Muscle of leg (tissue), 3 donors: ENCODE measurements at regions not wholly inside any gene's neighbourhood (a gene's known extent, or its start where the extent isn't known, plus 50 kb on each side); places are given as distances from the start of the nearest gene placed in this dataset.

Experiments used
- DNase-seq: peaks from one replicate; pipeline ENCODE4 v3.0.0; 2013
- H3K27ac ChIP-seq: one replicate; pipeline ENCODE4 v1.5.1; 2013; ENCODE audit warnings: mild to moderate bottlenecking, low read length, control low read depth
- H3K27me3 ChIP-seq: one replicate; pipeline ENCODE4 v1.6.1; 2013; ENCODE audit warnings: low read length; ENCODE audit not compliant: control insufficient read depth, insufficient read depth
- H3K36me3 ChIP-seq: one replicate; pipeline ENCODE4 v1.6.1; 2013; ENCODE audit warnings: low read length; ENCODE audit not compliant: control insufficient read depth, insufficient read depth
- H3K4me1 ChIP-seq: one replicate; pipeline ENCODE4 v1.6.1; 2013; ENCODE audit warnings: low read length; ENCODE audit not compliant: control insufficient read depth, insufficient read depth
- H3K4me3 ChIP-seq: one replicate; pipeline ENCODE4 v1.5.1; 2013; ENCODE audit warnings: low read length, control low read depth
- H3K9me3 ChIP-seq: replicated peaks from 2 replicates; pipeline ENCODE4 v1.6.1; 2013; ENCODE audit warnings: low read depth, low read length; ENCODE audit not compliant: control insufficient read depth
- WGBS: methylation state at CpG from one replicate; pipeline ENCODE4 v1.1.5; 2013; ENCODE audit warnings: missing lambda C conversion rate; ENCODE audit not compliant: insufficient coverage; 5-methylcytosine and 5-hydroxymethylcytosine counted together

GRCh38 chr4:37771771-37772170 lies 54.7 kb upstream of the PGM2 start:
- DNase-seq, result no peak
- H3K4me3 ChIP-seq, result no peak overlapping the region
- H3K27ac ChIP-seq, result no peak overlapping the region
- peaks cover 4% of the 10 kb centered on the region for H3K4me1 ChIP-seq
- no peaks in the 10 kb centered on the region for H3K27me3 ChIP-seq
- no CpG with 5 or more reads among the region's 2 CpGs for WGBS
- no peaks in the 10 kb centered on the region for H3K36me3 ChIP-seq
- H3K9me3 ChIP-seq, result no peaks in the 10 kb centered on the region

- no peak for DNase-seq
- Histone ChIP-seq H3K27me3 (no peaks in the 10 kb centered on the region), H3K4me3 (no peak overlapping the region), H3K9me3 (no peaks in the 10 kb centered on the region), H3K4me1 (peaks cover 4% of the 10 kb centered on the region), H3K27ac (no peak overlapping the region), H3K36me3 (no peaks in the 10 kb centered on the region)
- no CpG with 5 or more reads among the region's 2 CpGs for WGBS
These were observed 56.5 kb upstream of the PGM2 start for GRCh38 chr4:37770016-37770415.

DNA sequence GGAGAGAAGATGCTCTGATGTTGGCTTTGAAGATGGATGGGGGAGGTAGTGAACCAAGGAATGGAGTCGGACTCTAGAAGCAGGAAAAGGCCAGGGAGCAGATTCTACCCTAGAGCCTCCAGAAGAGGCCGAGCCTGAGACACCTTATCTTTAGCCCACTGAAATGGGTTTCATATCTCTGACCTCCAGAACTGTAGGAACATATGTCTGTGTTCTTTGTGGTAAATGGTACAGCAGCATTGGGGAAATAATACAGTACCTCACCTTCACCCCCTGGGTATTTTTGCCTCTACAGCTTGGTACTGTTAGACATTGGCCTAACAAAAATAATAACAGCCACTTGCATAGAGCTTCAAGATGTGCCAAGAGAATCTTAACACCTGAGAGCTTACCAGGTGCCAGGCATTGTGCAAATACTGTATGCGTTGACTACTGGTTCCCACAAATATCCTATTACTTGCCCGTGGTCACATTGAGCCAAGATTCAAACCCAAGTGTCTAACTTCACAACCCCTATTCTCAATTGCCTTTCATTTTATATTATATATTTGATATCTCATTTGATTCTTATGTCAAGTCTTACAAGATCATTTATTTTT lies 57.0 kb upstream of the PGM2 start:
- WGBS, result 77% methylated on average over 2 of the region's 4 CpGs
- Histone ChIP-seq H3K4me1 (peaks cover 4% of the 10 kb centered on the region), H3K36me3 (no peaks in the 10 kb centered on the region), H3K27me3 (no peaks in the 10 kb centered on the region), H3K9me3 (no peaks in the 10 kb centered on the region), H3K4me3 (no peak overlapping the region), H3K27ac (no peak overlapping the region)
- no peak for DNase-seq

GRCh38 chr4:37767546-37767945 lies 58.9 kb upstream of the PGM2 start:
- peak; percentile 60 for DNase-seq
- Histone ChIP-seq H3K9me3 (no peaks in the 10 kb centered on the region), H3K27ac (no peak overlapping the region), H3K4me3 (no peak overlapping the region), H3K4me1 (peaks cover 4% of the 10 kb centered on the region), H3K36me3 (no peaks in the 10 kb centered on the region), H3K27me3 (no peaks in the 10 kb centered on the region)
- WGBS, result 10% methylated on average over 2 of the region's 5 CpGs

DNA sequence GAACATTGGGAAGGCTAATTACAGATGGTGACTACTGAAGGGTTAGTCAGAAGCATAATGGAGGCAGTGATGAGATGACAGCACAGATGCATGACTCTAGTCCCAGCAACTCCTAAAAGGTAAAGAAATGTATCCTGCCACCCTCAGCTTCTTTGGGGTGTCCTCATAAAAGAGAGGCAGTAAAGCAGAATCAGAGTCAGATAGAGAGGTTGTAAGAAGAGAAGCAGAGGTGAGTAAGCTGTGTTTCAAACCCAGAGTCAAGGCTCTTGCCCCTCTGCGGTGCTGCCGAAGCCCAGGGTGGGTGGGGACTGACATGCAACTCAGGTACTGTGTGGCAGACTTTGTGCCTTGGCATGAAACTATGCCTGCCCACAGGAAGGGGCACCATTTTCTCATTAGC lies 59.5 kb upstream of the PGM2 start:
- Histone ChIP-seq H3K27me3 (no peaks in the 10 kb centered on the region), H3K36me3 (no peaks in the 10 kb centered on the region), H3K4me1 (peaks cover 4% of the 10 kb centered on the region), H3K4me3 (no peak overlapping the region), H3K9me3 (no peaks in the 10 kb centered on the region), H3K27ac (no peak overlapping the region)
- no peak for DNase-seq
- WGBS, result 91% methylated on average over 2 of the region's 2 CpGs

DNA sequence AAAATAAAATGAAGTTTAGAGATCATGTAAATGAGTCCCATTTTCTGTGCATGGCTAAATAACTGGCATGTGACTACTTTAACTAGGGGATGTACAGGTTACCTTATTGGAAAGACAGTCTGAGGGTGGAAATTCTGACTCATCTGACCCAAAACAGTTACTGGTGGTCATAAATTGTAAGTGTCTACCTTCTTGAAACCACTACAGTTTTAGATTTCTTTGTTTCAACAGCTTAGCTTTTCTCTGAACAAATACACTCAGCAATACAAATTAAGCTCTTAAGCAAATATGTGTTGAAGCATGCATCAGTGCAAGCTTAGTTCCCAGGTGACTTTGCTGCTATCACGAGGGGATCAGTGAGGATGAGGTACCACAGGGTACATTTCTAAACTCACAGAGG lies 60.7 kb upstream of the PGM2 start:
- Histone ChIP-seq H3K9me3 (no peaks in the 10 kb centered on the region), H3K4me3 (no peak overlapping the region), H3K4me1 (peaks cover 4% of the 10 kb centered on the region), H3K36me3 (no peaks in the 10 kb centered on the region), H3K27me3 (no peaks in the 10 kb centered on the region), H3K27ac (no peak overlapping the region)
- 67% methylated on average over 1 of the region's 1 CpG for WGBS
- no peak for DNase-seq

GRCh38 chr4:37763831-37764230 lies 62.7 kb upstream of the PGM2 start:
- 86% methylated on average over 1 of the region's 4 CpGs for WGBS
- Histone ChIP-seq H3K36me3 (no peaks in the 10 kb centered on the region), H3K27ac (no peak overlapping the region), H3K27me3 (no peaks in the 10 kb centered on the region), H3K4me1 (peaks cover 4% of the 10 kb centered on the region), H3K9me3 (no peaks in the 10 kb centered on the region), H3K4me3 (no peak overlapping the region)
- DNase-seq, result no peak

DNA sequence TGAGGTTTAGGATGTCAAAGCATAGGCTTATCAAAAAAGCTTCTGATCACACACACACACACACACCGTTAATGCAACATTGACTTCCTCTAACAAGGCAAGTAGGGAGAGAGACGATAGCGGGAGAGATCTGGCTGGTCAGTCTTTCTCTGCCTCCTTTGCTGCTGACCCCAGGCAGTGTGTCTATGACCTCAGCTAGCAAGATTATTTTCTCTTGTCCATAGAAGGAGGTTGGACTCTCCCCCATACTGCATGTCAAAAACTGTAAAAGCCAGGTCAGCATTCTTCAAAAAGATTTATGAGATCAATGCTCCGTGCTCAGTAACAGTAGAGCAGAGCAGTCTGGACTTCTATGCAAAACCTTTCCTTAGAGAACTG lies 63.5 kb upstream of the PGM2 start:
- Histone ChIP-seq H3K27ac (no peak overlapping the region), H3K9me3 (no peaks in the 10 kb centered on the region), H3K4me1 (peaks cover 4% of the 10 kb centered on the region), H3K27me3 (no peaks in the 10 kb centered on the region), H3K36me3 (no peaks in the 10 kb centered on the region), H3K4me3 (no peak overlapping the region)
- DNase-seq, result no peak
- WGBS, result 31% methylated on average over 2 of the region's 4 CpGs

DNA sequence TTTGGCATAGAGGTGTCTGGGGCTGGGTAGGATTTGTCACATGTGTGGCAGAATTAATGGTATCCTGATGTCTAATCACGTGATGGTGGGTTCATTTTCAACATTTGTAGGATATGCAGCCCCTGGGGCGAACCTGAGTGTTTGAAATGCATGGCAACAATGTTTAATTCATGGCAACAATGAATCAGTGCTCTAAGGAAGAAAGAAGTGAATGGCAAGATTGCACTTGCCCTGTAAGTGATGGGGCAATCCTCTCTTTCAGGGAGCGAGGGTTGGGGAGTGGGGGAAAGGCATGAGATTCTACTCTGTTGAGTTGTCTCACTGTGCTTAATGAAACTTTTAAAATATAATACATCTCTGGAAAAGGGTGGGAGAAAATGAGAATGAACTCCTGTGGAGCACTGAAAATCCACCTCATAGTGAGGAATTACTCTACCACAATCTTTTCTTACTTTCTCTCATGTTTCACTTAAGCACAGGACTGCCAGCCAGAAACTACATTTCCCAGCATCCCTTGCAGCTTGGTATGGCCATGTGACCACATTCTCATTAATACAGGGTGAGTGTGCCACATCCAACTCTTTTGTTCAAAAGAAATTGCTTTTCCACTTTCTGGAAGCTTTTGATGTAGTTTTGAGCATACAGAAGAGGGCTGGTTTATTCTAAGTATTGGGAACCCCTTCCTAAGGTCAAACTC lies 64.0 kb upstream of the PGM2 start:
- no peaks in the 10 kb centered on the region for H3K9me3 ChIP-seq
- no peak overlapping the region for H3K27ac ChIP-seq
- no peak for DNase-seq
- H3K4me1 ChIP-seq, result peaks cover 2% of the 10 kb centered on the region
- H3K27me3 ChIP-seq, result no peaks in the 10 kb centered on the region
- 73% methylated on average over 2 of the region's 3 CpGs for WGBS
- H3K4me3 ChIP-seq, result no peak overlapping the region
- no peaks in the 10 kb centered on the region for H3K36me3 ChIP-seq

- Histone ChIP-seq H3K27ac (no peak overlapping the region), H3K4me1 (no peaks in the 10 kb centered on the region), H3K4me3 (no peak overlapping the region), H3K36me3 (no peaks in the 10 kb centered on the region), H3K27me3 (no peaks in the 10 kb centered on the region), H3K9me3 (no peaks in the 10 kb centered on the region)
- 90% methylated on average over 3 of the region's 3 CpGs for WGBS
- no peak for DNase-seq
These were observed 65.6 kb upstream of the PGM2 start for GRCh38 chr4:37760840-37761239.

- WGBS, result 100% methylated on average over 1 of the region's 1 CpG
These were observed 66.7 kb upstream of the PGM2 start for GRCh38 chr4:37759833-37760232.

More at GRCh38 chr4:37759833-37760232, 66.7 kb upstream of the PGM2 start:
- no peaks in the 10 kb centered on the region for H3K9me3 ChIP-seq
- DNase-seq, result no peak
- no peaks in the 10 kb centered on the region for H3K27me3 ChIP-seq
- no peaks in the 10 kb centered on the region for H3K36me3 ChIP-seq
- no peak overlapping the region for H3K27ac ChIP-seq
- H3K4me1 ChIP-seq, result no peaks in the 10 kb centered on the region
- no peak overlapping the region for H3K4me3 ChIP-seq
